DOHH2 (cell line): ENCODE measurements at regions not wholly inside any gene's neighbourhood (a gene's known extent, or its start where the extent isn't known, plus 50 kb on each side); places are given as distances from the start of the nearest gene placed in this dataset.

ENCODE experiments used
- H3F3A ChIP-seq: fragments of 200-600 bp; sonication (generic), shearing (Covaris generic); 2 replicates; pipeline ENCODE4 v1.6.0; 2016; ENCODE audit warnings: antibody characterized with exemption, mild to moderate bottlenecking; ENCODE audit not compliant: control insufficient read depth, insufficient read depth
- H3K27ac ChIP-seq: fragments of 200-600 bp; sonication (generic); 2 replicates; pipeline ENCODE4 v1.5.1; 2014; ENCODE audit warnings: low read depth, mild to moderate bottlenecking, low read length, moderate library complexity
- H3K27me3 ChIP-seq: fragments of 200-600 bp; sonication (generic); 2 replicates; pipeline ENCODE4 v1.6.1; 2014; ENCODE audit warnings: mild to moderate bottlenecking, low read length, mixed read lengths; ENCODE audit not compliant: control insufficient read depth
- H3K36me3 ChIP-seq: fragments of 200-600 bp; sonication (generic); 2 replicates; pipeline ENCODE4 v1.6.1; 2014; ENCODE audit warnings: mild to moderate bottlenecking, low read length, moderate library complexity, mixed read lengths; ENCODE audit not compliant: control insufficient read depth
- H3K4me1 ChIP-seq: fragments of 200-600 bp; sonication (generic); 2 replicates; pipeline ENCODE4 v1.6.1; 2014; ENCODE audit warnings: mild to moderate bottlenecking, low read length, mixed read lengths; ENCODE audit not compliant: control insufficient read depth
- H3K4me2 ChIP-seq: fragments of 200-600 bp; sonication (generic); 2 replicates; pipeline ENCODE4 v1.6.0; 2014; ENCODE audit warnings: mild to moderate bottlenecking, low read length, moderate library complexity
- H3K4me3 ChIP-seq: fragments of 200-600 bp; sonication (generic); 2 replicates; pipeline ENCODE4 v1.5.1; 2014; ENCODE audit warnings: mild to moderate bottlenecking, low read length, mixed read lengths
- H3K79me2 ChIP-seq: fragments of 200-600 bp; sonication (generic); 2 replicates; pipeline ENCODE4 v1.6.1; 2014; ENCODE audit warnings: mild to moderate bottlenecking, low read length, mixed read lengths; ENCODE audit not compliant: control insufficient read depth
- H3K9me2 ChIP-seq: fragments of 200-600 bp; sonication (generic); replicated peaks from 2 replicates; pipeline ENCODE4 v1.6.1; 2014; ENCODE audit warnings: mild to moderate bottlenecking, low read length, mixed read lengths; ENCODE audit not compliant: control insufficient read depth
- H3K9me3 ChIP-seq: fragments of 200-600 bp; sonication (generic); 2 replicates; pipeline ENCODE4 v1.6.1; 2014; ENCODE audit warnings: antibody characterized with exemption, low read length, mixed read lengths; ENCODE audit not compliant: control insufficient read depth, insufficient read depth
- H4K20me1 ChIP-seq: fragments of 200-600 bp; sonication (generic); 2 replicates; pipeline ENCODE4 v1.6.0; 2014; ENCODE audit warnings: low read depth, mild to moderate bottlenecking, antibody characterized with exemption, low read length, moderate library complexity; ENCODE audit not compliant: control insufficient read depth, insufficient read depth
- CTCF ChIP-seq: fragments of 200-600 bp; sonication (generic); IDR thresholded peaks from one replicate; pipeline ENCODE4 v1.5.1; 2014; ENCODE audit warnings: antibody characterized with exemption, mild to moderate bottlenecking, low read depth, low read length; ENCODE audit not compliant: poor library complexity, severe bottlenecking
- EZH2phosphoT487 ChIP-seq: fragments of 200-600 bp; sonication (generic); IDR thresholded peaks from 2 replicates; pipeline ENCODE4 v1.6.1; 2017; ENCODE audit warnings: borderline replicate concordance, mild to moderate bottlenecking, antibody characterized with exemption, low read length, moderate library complexity, mixed read lengths

GRCh38 chr7:157480371-157481050 lies 143.7 kb downstream of the DNAJB6 start:
- Histone ChIP-seq H3K9me2 (no peaks in the 10 kb centered on the region), H3F3A (peaks cover 7% of the 10 kb centered on the region), H3K79me2 (no peaks in the 10 kb centered on the region), H3K9me3 (peaks cover 14% of the 10 kb centered on the region; the same call in 1 of the 2 replicates), H3K4me2 (no peak overlapping the region), H3K4me1 (no peaks in the 10 kb centered on the region), H3K27ac (no peak overlapping the region), H4K20me1 (no peaks in the 10 kb centered on the region), H3K4me3 (no peak overlapping the region), H3K27me3 (no peaks in the 10 kb centered on the region), H3K36me3 (no peaks in the 10 kb centered on the region)
- TF ChIP-seq CTCF (no peak), EZH2phosphoT487 (no peak)

- Histone ChIP-seq H4K20me1 (no peaks in the 10 kb centered on the region), H3K4me1 (no peaks in the 10 kb centered on the region), H3K9me3 (peaks cover 14% of the 10 kb centered on the region; the same call in 1 of the 2 replicates), H3K36me3 (no peaks in the 10 kb centered on the region), H3K9me2 (no peaks in the 10 kb centered on the region), H3F3A (peaks cover 7% of the 10 kb centered on the region), H3K4me3 (no peak overlapping the region), H3K27ac (no peak overlapping the region), H3K79me2 (no peaks in the 10 kb centered on the region), H3K4me2 (no peak overlapping the region), H3K27me3 (no peaks in the 10 kb centered on the region)
- no peak for TF ChIP-seq CTCF
- no peak for TF ChIP-seq EZH2phosphoT487
Measured at GRCh38 chr7:157481389-157481788, 144.6 kb downstream of the DNAJB6 start.

GRCh38 chr7:157482025-157482424 lies 145.2 kb downstream of the DNAJB6 start:
- TF ChIP-seq CTCF: no peak
- no peak for TF ChIP-seq EZH2phosphoT487
- Histone ChIP-seq H4K20me1 (no peaks in the 10 kb centered on the region), H3F3A (peaks cover 7% of the 10 kb centered on the region), H3K9me2 (no peaks in the 10 kb centered on the region), H3K27me3 (no peaks in the 10 kb centered on the region), H3K79me2 (no peaks in the 10 kb centered on the region), H3K4me1 (no peaks in the 10 kb centered on the region), H3K4me3 (no peak overlapping the region), H3K36me3 (no peaks in the 10 kb centered on the region), H3K9me3 (peaks cover 14% of the 10 kb centered on the region; the same call in 1 of the 2 replicates), H3K4me2 (no peak overlapping the region), H3K27ac (no peak overlapping the region)
